Endodermal cell (in vitro differentiated cells): ENCODE measurements at regions not wholly inside any gene's neighbourhood (a gene's known extent, or its start where the extent isn't known, plus 50 kb on each side); places are given as distances from the start of the nearest gene placed in this dataset.

Source experiments
- DNase-seq: peaks from one replicate; pipeline ENCODE4 v3.0.0-alpha.2; 2017
- H3K27ac ChIP-seq: 2 replicates; pipeline ENCODE4 v1.5.1; 2013; ENCODE audit warnings: mild to moderate bottlenecking, low read depth, low read length, moderate library complexity
- H3K27me3 ChIP-seq: 2 replicates; pipeline ENCODE4 v1.6.1; 2013; ENCODE audit warnings: mild to moderate bottlenecking, low read length, moderate library complexity; ENCODE audit not compliant: insufficient read depth, control insufficient read depth, poor library complexity, severe bottlenecking
- H3K36me3 ChIP-seq: 2 replicates; pipeline ENCODE4 v1.7.0; 2013; ENCODE audit warnings: mild to moderate bottlenecking, low read length, moderate library complexity; ENCODE audit not compliant: control insufficient read depth, insufficient read depth
- H3K4me1 ChIP-seq: one replicate; pipeline ENCODE4 v1.7.0; 2013; ENCODE audit warnings: low read length; ENCODE audit not compliant: control insufficient read depth, insufficient read depth
- H3K4me3 ChIP-seq: 2 replicates; pipeline ENCODE4 v1.5.1; 2013; ENCODE audit warnings: mild to moderate bottlenecking, low read length, moderate library complexity
- H3K9ac ChIP-seq: 2 replicates; pipeline ENCODE4 v1.6.1; 2013; ENCODE audit warnings: mild to moderate bottlenecking, low read length, moderate library complexity; ENCODE audit not compliant: poor library complexity, severe bottlenecking; ENCODE audit errors: extremely low read depth
- H3K9me3 ChIP-seq: 2 replicates; pipeline ENCODE4 v1.6.1; 2013; ENCODE audit warnings: mild to moderate bottlenecking, low read length, moderate library complexity; ENCODE audit not compliant: control insufficient read depth
- H3K27ac Mint-ChIP-seq: 2 replicates; pipeline ENCODE4 v1.8.0; 2020; ENCODE audit warnings: mixed read lengths
- H3K27me3 Mint-ChIP-seq: 2 replicates; pipeline ENCODE4 v1.8.0; 2021; ENCODE audit warnings: mild to moderate bottlenecking, mixed read lengths; ENCODE audit not compliant: insufficient read depth
- H3K36me3 Mint-ChIP-seq: 2 replicates; pipeline ENCODE4 v1.8.0; 2020; ENCODE audit warnings: low read depth, mixed read lengths
- H3K4me1 Mint-ChIP-seq: 2 replicates; pipeline ENCODE4 v1.8.0; 2020; ENCODE audit warnings: mixed read lengths
- H3K4me3 Mint-ChIP-seq: 2 replicates; pipeline ENCODE4 v1.8.0; 2020; ENCODE audit warnings: mild to moderate bottlenecking, moderate library complexity, mixed read lengths
- H3K9me3 Mint-ChIP-seq: 2 replicates; pipeline ENCODE4 v1.8.0; 2020; ENCODE audit warnings: mild to moderate bottlenecking, mixed read lengths
- CTCF ChIP-seq: fragments of 200-600 bp; sonication (generic); conservative IDR thresholded peaks from 2 replicates; pipeline ENCODE4 v1.5.0; 2021; ENCODE audit warnings: antibody characterized with exemption, mild to moderate bottlenecking
- WGBS, 2 experiments: methylation state at CpG; one replicate each; pipeline versions ENCODE4 v1.1.5 to v1.1.7; 2013; ENCODE audit warnings: missing lambda C conversion rate in 2 of 2, mixed read lengths in 1 of 2; ENCODE audit not compliant: insufficient coverage in 1 of 2, insufficient read length in 1 of 2; 5-methylcytosine and 5-hydroxymethylcytosine counted together

GRCh38 chr14:34363733-34364134 lies 98.3 kb downstream of the SPTSSA start:
- Histone ChIP-seq H3K9me3 (no peaks in the 10 kb centered on the region), H3K27me3 (no peaks in the 10 kb centered on the region), H3K27ac (no peak overlapping the region), H3K9ac (no peak overlapping the region), H3K36me3 (no peaks in the 10 kb centered on the region), H3K4me3 (no peak overlapping the region), H3K4me1 (no peaks in the 10 kb centered on the region)
- no peak for TF ChIP-seq CTCF
- Mint-ChIP-seq H3K36me3 (no peaks in the 10 kb centered on the region), H3K4me1 (peaks cover 1% of the 10 kb centered on the region), H3K4me3 (no peak overlapping the region), H3K27ac (no peak overlapping the region), H3K9me3 (no peaks in the 10 kb centered on the region), H3K27me3 (no peaks in the 10 kb centered on the region)
- DNase-seq = no peak
- 74 to 100% methylated on average over 1 to 6 of the region's 6 CpGs for WGBS, 2 experiments

GRCh38 chr14:34362641-34363251 lies 99.3 kb downstream of the SPTSSA start:
- Mint-ChIP-seq H3K9me3 (no peaks in the 10 kb centered on the region), H3K27ac (no peak overlapping the region), H3K36me3 (no peaks in the 10 kb centered on the region), H3K4me3 (no peak overlapping the region), H3K27me3 (no peaks in the 10 kb centered on the region), H3K4me1 (peaks cover 1% of the 10 kb centered on the region)
- no peaks in the 10 kb centered on the region for H3K4me1 ChIP-seq
- no peak for DNase-seq
- TF ChIP-seq CTCF = no peak
- 90 to 97% methylated on average over 2 to 3 of the region's 3 CpGs for WGBS, 2 experiments
- H3K4me3 ChIP-seq = no peak overlapping the region
- no peaks in the 10 kb centered on the region for H3K36me3 ChIP-seq
- no peaks in the 10 kb centered on the region for H3K27me3 ChIP-seq
- H3K27ac ChIP-seq = no peak overlapping the region
- no peak overlapping the region for H3K9ac ChIP-seq
- no peaks in the 10 kb centered on the region for H3K9me3 ChIP-seq

- Histone ChIP-seq H3K27ac (no peak overlapping the region), H3K27me3 (no peaks in the 10 kb centered on the region), H3K9ac (no peak overlapping the region), H3K36me3 (no peaks in the 10 kb centered on the region), H3K4me3 (no peak overlapping the region), H3K4me1 (no peaks in the 10 kb centered on the region), H3K9me3 (no peaks in the 10 kb centered on the region)
- WGBS, 2 experiments = 93 to 100% methylated on average over 2 of the region's 2 CpGs
- Mint-ChIP-seq H3K27me3 (no peaks in the 10 kb centered on the region), H3K27ac (no peak overlapping the region), H3K9me3 (no peaks in the 10 kb centered on the region), H3K4me1 (peaks cover 1% of the 10 kb centered on the region), H3K36me3 (no peaks in the 10 kb centered on the region), H3K4me3 (no peak overlapping the region)
- no peak for DNase-seq
- TF ChIP-seq CTCF = no peak
Measured at GRCh38 chr14:34361504-34362011, 100.5 kb downstream of the SPTSSA start.
